WTC11 (cell line): ENCODE measurements at regions not wholly inside any gene's neighbourhood (a gene's known extent, or its start where the extent isn't known, plus 50 kb on each side); places are given as distances from the start of the nearest gene placed in this dataset.

ENCODE experiments used
- ATAC-seq: fragments of 200-7000 bp; cut with Tn5 transposase; 2 replicates; pipeline ENCODE4 v1.10.0; 2021; ENCODE audit warnings: mild to moderate bottlenecking, moderate library complexity
- CTCF ChIA-PET: fragments of 300-600 bp; sonication (Branson Sonifier 250); formaldehyde crosslinking; loops from one replicate; lab custom pipeline; 2021; ENCODE audit warnings: antibody characterized with exemption; lab: Charles Lee
- POLR2A ChIA-PET: fragments of 350-600 bp; sonication (Branson Sonifier 250); formaldehyde crosslinking; loops from one replicate; lab custom pipeline; 2021; ENCODE audit warnings: antibody characterized with exemption; lab: Charles Lee
- DNase-seq: peaks from one replicate; pipeline ENCODE4 v3.0.0; 2021; ENCODE audit warnings: low spot score
- H3K27ac Mint-ChIP-seq: 2 replicates; pipeline ENCODE4 v1.8.0; 2021; ENCODE audit warnings: mixed read lengths
- H3K27me3 Mint-ChIP-seq: 2 replicates; pipeline ENCODE4 v1.8.0; 2021; ENCODE audit warnings: low read depth, mild to moderate bottlenecking, moderate library complexity, mixed read lengths
- H3K36me3 Mint-ChIP-seq: 2 replicates; pipeline ENCODE4 v1.8.0; 2021; ENCODE audit warnings: mixed read lengths
- H3K4me1 Mint-ChIP-seq: 2 replicates; pipeline ENCODE4 v1.8.0; 2022; ENCODE audit warnings: mixed read lengths
- H3K4me3 Mint-ChIP-seq: 2 replicates; pipeline ENCODE4 v1.8.0; 2021; ENCODE audit warnings: mild to moderate bottlenecking, moderate library complexity, mixed read lengths
- H3K9me3 Mint-ChIP-seq: 2 replicates; pipeline ENCODE4 v1.8.0; 2021; ENCODE audit warnings: mixed read lengths
- IRF1 ChIP-seq: sonication (generic); formaldehyde crosslinking; IDR thresholded peaks from 2 replicates; pipeline ENCODE4 v1.8.0; 2023; ENCODE audit warnings: missing genetic modification reagents
- JAZF1 ChIP-seq: fragments of 250-450 bp; sonication (Bioruptor Pico); IDR thresholded peaks from 2 replicates; pipeline ENCODE4 v1.9.0; 2021; ENCODE audit warnings: moderate library complexity, mild to moderate bottlenecking, inconsistent platforms
- NFATC4 ChIP-seq: fragments of 250-450 bp; sonication (Bioruptor Pico); IDR thresholded peaks from 2 replicates; pipeline ENCODE4 v1.9.0; 2021; ENCODE audit warnings: mild to moderate bottlenecking
- TP53 ChIP-seq: sonication (generic); formaldehyde crosslinking; IDR thresholded peaks from 2 replicates; pipeline ENCODE4 v1.8.1; 2023; ENCODE audit warnings: mild to moderate bottlenecking, missing genetic modification reagents
- ZBTB21 ChIP-seq: sonication (generic); formaldehyde crosslinking; IDR thresholded peaks from 2 replicates; pipeline ENCODE4 v1.8.1; 2023; ENCODE audit warnings: mild to moderate bottlenecking, missing genetic modification reagents, borderline replicate concordance
- ZNF121 ChIP-seq: sonication (generic); formaldehyde crosslinking; IDR thresholded peaks from 2 replicates; pipeline ENCODE4 v1.8.0; 2023; ENCODE audit warnings: missing genetic modification reagents
- ZNF232 ChIP-seq: sonication (generic); formaldehyde crosslinking; IDR thresholded peaks from 2 replicates; pipeline ENCODE4 v1.8.0; 2022; ENCODE audit warnings: mild to moderate bottlenecking, missing genetic modification reagents
- ZNF396 ChIP-seq: fragments of 250-450 bp; sonication (Bioruptor Pico); IDR thresholded peaks from 2 replicates; pipeline ENCODE4 v1.8.0; 2021; ENCODE audit warnings: mild to moderate bottlenecking, moderate library complexity, borderline replicate concordance
- ZNF532 ChIP-seq: fragments of 250-450 bp; sonication (Bioruptor Pico); IDR thresholded peaks from 2 replicates; pipeline ENCODE4 v1.9.0; 2021; ENCODE audit warnings: mild to moderate bottlenecking, borderline replicate concordance
- TF ChIP-seq, protein P1 (sequence below): sonication (generic); formaldehyde crosslinking; IDR thresholded peaks from 2 replicates; pipeline ENCODE4 v1.8.0; 2023; ENCODE audit warnings: mild to moderate bottlenecking, missing genetic modification reagents
- TF ChIP-seq, protein P2 (sequence below): fragments of 250-450 bp; sonication (Bioruptor Pico); IDR thresholded peaks from 2 replicates; pipeline ENCODE4 v1.9.0; 2021; ENCODE audit warnings: mild to moderate bottlenecking
- TF ChIP-seq, protein P3 (sequence below): sonication (generic); formaldehyde crosslinking; IDR thresholded peaks from 2 replicates; pipeline ENCODE4 v1.8.1; 2023; ENCODE audit warnings: mild to moderate bottlenecking, missing genetic modification reagents, borderline replicate concordance
- TF ChIP-seq, protein P4 (sequence below): sonication (generic); formaldehyde crosslinking; IDR thresholded peaks from 2 replicates; pipeline ENCODE4 v1.8.1; 2022; ENCODE audit warnings: low read depth, missing genetic modification reagents, borderline replicate concordance
- TF ChIP-seq, protein P5 (sequence below): sonication (generic); formaldehyde crosslinking; IDR thresholded peaks from 2 replicates; pipeline ENCODE4 v1.8.1; 2022; ENCODE audit warnings: low read depth, mild to moderate bottlenecking, moderate library complexity, missing genetic modification reagents, borderline replicate concordance
- TF ChIP-seq, protein P6 (sequence below): fragments of 250-450 bp; sonication (Bioruptor Pico); conservative IDR thresholded peaks from 2 replicates; pipeline ENCODE4 v1.9.0; 2021; ENCODE audit warnings: mild to moderate bottlenecking

- Mint-ChIP-seq H3K9me3 (no peaks in the 10 kb centered on the region), H3K36me3 (no peaks in the 10 kb centered on the region), H3K4me1 (peaks cover 4% of the 10 kb centered on the region; the same call in 1 of the 2 replicates), H3K27ac (no peak overlapping the region; the same call in 1 of the 2 replicates), H3K27me3 (no peaks in the 10 kb centered on the region), H3K4me3 (no peak overlapping the region)
- ATAC-seq: no peak
- CTCF ChIA-PET: no interaction called here
- TF ChIP-seq, protein P1, sequence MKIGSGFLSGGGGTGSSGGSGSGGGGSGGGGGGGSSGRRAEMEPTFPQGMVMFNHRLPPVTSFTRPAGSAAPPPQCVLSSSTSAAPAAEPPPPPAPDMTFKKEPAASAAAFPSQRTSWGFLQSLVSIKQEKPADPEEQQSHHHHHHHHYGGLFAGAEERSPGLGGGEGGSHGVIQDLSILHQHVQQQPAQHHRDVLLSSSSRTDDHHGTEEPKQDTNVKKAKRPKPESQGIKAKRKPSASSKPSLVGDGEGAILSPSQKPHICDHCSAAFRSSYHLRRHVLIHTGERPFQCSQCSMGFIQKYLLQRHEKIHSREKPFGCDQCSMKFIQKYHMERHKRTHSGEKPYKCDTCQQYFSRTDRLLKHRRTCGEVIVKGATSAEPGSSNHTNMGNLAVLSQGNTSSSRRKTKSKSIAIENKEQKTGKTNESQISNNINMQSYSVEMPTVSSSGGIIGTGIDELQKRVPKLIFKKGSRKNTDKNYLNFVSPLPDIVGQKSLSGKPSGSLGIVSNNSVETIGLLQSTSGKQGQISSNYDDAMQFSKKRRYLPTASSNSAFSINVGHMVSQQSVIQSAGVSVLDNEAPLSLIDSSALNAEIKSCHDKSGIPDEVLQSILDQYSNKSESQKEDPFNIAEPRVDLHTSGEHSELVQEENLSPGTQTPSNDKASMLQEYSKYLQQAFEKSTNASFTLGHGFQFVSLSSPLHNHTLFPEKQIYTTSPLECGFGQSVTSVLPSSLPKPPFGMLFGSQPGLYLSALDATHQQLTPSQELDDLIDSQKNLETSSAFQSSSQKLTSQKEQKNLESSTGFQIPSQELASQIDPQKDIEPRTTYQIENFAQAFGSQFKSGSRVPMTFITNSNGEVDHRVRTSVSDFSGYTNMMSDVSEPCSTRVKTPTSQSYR (CRISPR knock-in tag): no peak
- TF ChIP-seq IRF1 (CRISPR knock-in tag): no peak
- no peak for TF ChIP-seq ZNF532 (CRISPR knock-in tag)
- TF ChIP-seq ZNF396 (CRISPR knock-in tag): no peak
- TF ChIP-seq ZNF232 (CRISPR knock-in tag): no peak
- no peak for TF ChIP-seq ZBTB21
- TF ChIP-seq, protein P2, sequence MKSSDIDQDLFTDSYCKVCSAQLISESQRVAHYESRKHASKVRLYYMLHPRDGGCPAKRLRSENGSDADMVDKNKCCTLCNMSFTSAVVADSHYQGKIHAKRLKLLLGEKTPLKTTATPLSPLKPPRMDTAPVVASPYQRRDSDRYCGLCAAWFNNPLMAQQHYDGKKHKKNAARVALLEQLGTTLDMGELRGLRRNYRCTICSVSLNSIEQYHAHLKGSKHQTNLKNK (CRISPR knock-in tag): no peak
- no peak for TF ChIP-seq NFATC4 (CRISPR knock-in tag)
- POLR2A ChIA-PET: no interaction called here
- no peak for DNase-seq
These were observed 67.5 kb downstream of the TRIML1 start for GRCh38 chr4:188206783-188207182.

DNA sequence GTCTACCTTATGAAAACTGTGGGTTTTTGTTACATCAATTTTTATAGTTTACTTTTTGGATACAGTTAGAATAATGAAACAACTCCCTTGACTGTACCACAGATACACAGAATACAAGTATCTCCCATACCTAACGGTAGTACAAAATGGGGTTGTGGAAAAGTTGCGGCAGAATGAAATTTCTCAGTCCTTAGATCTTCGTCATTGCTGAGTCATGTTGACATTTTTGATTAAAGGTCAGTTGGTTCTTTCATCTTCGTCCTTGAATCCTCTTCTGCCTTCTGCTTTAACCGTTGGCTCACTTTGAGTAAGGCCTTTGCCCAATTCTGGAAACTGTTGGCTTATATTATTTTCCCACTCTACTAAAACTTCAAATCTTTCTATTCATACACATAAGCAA lies 75.6 kb downstream of the TRIML1 start:
- Mint-ChIP-seq H3K4me3 (no peak overlapping the region), H3K27me3 (no peaks in the 10 kb centered on the region; the same call in 1 of the 2 replicates), H3K27ac (no peak overlapping the region), H3K36me3 (no peaks in the 10 kb centered on the region), H3K9me3 (no peaks in the 10 kb centered on the region), H3K4me1 (peaks cover 19% of the 10 kb centered on the region)
- POLR2A ChIA-PET: no interaction called here
- CTCF ChIA-PET: no interaction called here
- ATAC-seq (no peak), DNase-seq (no peak)
- TF ChIP-seq JAZF1 (CRISPR knock-in tag) (no peak), TP53 (no peak), ZNF396 (CRISPR knock-in tag) (no peak), ZNF121 (CRISPR knock-in tag) (no peak)
- TF ChIP-seq, protein P3, sequence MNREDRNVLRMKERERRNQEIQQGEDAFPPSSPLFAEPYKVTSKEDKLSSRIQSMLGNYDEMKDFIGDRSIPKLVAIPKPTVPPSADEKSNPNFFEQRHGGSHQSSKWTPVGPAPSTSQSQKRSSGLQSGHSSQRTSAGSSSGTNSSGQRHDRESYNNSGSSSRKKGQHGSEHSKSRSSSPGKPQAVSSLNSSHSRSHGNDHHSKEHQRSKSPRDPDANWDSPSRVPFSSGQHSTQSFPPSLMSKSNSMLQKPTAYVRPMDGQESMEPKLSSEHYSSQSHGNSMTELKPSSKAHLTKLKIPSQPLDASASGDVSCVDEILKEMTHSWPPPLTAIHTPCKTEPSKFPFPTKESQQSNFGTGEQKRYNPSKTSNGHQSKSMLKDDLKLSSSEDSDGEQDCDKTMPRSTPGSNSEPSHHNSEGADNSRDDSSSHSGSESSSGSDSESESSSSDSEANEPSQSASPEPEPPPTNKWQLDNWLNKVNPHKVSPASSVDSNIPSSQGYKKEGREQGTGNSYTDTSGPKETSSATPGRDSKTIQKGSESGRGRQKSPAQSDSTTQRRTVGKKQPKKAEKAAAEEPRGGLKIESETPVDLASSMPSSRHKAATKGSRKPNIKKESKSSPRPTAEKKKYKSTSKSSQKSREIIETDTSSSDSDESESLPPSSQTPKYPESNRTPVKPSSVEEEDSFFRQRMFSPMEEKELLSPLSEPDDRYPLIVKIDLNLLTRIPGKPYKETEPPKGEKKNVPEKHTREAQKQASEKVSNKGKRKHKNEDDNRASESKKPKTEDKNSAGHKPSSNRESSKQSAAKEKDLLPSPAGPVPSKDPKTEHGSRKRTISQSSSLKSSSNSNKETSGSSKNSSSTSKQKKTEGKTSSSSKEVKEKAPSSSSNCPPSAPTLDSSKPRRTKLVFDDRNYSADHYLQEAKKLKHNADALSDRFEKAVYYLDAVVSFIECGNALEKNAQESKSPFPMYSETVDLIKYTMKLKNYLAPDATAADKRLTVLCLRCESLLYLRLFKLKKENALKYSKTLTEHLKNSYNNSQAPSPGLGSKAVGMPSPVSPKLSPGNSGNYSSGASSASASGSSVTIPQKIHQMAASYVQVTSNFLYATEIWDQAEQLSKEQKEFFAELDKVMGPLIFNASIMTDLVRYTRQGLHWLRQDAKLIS: no peak
- TF ChIP-seq, protein P4, sequence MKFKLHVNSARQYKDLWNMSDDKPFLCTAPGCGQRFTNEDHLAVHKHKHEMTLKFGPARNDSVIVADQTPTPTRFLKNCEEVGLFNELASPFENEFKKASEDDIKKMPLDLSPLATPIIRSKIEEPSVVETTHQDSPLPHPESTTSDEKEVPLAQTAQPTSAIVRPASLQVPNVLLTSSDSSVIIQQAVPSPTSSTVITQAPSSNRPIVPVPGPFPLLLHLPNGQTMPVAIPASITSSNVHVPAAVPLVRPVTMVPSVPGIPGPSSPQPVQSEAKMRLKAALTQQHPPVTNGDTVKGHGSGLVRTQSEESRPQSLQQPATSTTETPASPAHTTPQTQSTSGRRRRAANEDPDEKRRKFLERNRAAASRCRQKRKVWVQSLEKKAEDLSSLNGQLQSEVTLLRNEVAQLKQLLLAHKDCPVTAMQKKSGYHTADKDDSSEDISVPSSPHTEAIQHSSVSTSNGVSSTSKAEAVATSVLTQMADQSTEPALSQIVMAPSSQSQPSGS (CRISPR knock-in tag): no peak
- TF ChIP-seq, protein P5, sequence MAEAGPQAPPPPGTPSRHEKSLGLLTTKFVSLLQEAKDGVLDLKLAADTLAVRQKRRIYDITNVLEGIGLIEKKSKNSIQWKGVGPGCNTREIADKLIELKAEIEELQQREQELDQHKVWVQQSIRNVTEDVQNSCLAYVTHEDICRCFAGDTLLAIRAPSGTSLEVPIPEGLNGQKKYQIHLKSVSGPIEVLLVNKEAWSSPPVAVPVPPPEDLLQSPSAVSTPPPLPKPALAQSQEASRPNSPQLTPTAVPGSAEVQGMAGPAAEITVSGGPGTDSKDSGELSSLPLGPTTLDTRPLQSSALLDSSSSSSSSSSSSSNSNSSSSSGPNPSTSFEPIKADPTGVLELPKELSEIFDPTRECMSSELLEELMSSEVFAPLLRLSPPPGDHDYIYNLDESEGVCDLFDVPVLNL (CRISPR knock-in tag): no peak
- TF ChIP-seq, protein P6, sequence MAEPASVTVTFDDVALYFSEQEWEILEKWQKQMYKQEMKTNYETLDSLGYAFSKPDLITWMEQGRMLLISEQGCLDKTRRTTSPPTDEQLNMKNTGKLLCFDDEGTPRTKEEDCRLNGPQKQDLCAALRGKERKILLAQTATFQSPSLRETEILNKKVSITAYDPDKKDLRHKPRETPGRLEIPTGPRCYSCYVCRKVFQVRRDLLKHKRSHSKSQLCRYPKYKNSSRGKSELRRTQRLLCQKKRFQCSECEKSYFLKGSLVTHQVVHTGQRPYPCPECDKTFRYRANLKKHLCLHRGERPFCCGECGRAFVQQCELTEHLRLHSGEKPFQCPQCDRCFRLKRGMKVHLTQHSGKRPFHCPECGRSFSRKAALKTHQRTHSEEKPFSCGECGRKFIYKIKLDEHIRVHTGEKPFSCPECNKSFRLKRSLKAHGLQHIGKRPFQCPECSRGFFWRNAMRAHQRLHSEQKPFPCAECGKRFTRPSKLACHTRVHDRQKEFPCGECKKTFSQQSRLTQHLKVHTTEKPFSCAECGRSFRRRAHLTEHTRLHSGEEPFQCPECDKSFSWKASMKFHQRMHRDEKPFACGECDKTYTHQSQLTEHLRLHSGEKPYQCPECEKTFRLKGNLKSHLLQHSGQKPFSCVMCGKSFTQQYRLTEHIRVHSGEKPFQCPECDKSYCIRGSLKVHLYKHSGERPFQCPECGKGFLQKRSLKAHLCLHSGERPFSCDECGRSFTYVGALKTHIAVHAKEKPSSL (CRISPR knock-in tag): no peak
